Gastroesophageal sphincter (tissue), 3 donors: ENCODE measurements at regions not wholly inside any gene's neighbourhood (a gene's known extent, or its start where the extent isn't known, plus 50 kb on each side); places are given as distances from the start of the nearest gene placed in this dataset.

Source experiments
- EP300 ChIP-seq: sonication (generic); formaldehyde crosslinking; IDR thresholded peaks from one replicate; pipeline ENCODE4 v1.6.1; 2017; ENCODE audit warnings: antibody characterized with exemption, mild to moderate bottlenecking
- POLR2A ChIP-seq, 2 donors: fragments of 450-650 bp; IDR thresholded peaks; one replicate each; pipeline ENCODE4 v1.6.1; 2017; ENCODE audit warnings: antibody characterized with exemption in 2 of 2, mild to moderate bottlenecking in 2 of 2, moderate library complexity in 1 of 2
- POLR2AphosphoS5 ChIP-seq: sonication (generic); formaldehyde crosslinking; IDR thresholded peaks from one replicate; pipeline ENCODE4 v1.6.1; 2017; ENCODE audit warnings: antibody characterized with exemption
- TF ChIP-seq, protein P1 (sequence below), 4 experiments: fragments of 200-600 bp in 2 of 4; fragments of 450-650 bp in 2 of 4; sonication (generic) in 1 of 4; IDR thresholded peaks; one replicate each; pipeline ENCODE4 v1.5.1; 2017 to 2019; ENCODE audit warnings: antibody characterized with exemption in 4 of 4, mild to moderate bottlenecking in 2 of 4, moderate library complexity in 2 of 4

GRCh38 chr20:46789339-46790028 is 80.0 kb downstream of the SLC2A10 start:
- TF ChIP-seq, protein P1, sequence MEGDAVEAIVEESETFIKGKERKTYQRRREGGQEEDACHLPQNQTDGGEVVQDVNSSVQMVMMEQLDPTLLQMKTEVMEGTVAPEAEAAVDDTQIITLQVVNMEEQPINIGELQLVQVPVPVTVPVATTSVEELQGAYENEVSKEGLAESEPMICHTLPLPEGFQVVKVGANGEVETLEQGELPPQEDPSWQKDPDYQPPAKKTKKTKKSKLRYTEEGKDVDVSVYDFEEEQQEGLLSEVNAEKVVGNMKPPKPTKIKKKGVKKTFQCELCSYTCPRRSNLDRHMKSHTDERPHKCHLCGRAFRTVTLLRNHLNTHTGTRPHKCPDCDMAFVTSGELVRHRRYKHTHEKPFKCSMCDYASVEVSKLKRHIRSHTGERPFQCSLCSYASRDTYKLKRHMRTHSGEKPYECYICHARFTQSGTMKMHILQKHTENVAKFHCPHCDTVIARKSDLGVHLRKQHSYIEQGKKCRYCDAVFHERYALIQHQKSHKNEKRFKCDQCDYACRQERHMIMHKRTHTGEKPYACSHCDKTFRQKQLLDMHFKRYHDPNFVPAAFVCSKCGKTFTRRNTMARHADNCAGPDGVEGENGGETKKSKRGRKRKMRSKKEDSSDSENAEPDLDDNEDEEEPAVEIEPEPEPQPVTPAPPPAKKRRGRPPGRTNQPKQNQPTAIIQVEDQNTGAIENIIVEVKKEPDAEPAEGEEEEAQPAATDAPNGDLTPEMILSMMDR (IDR thresholded peaks at IDR 0.05): no peak
- TF ChIP-seq POLR2AphosphoS5: no peak
- TF ChIP-seq EP300: no peak
- TF ChIP-seq POLR2A (IDR thresholded peaks at IDR 0.05): no peak
